Esophagus muscularis mucosa (tissue), 4 donors: ENCODE measurements at regions not wholly inside any gene's neighbourhood (a gene's known extent, or its start where the extent isn't known, plus 50 kb on each side); places are given as distances from the start of the nearest gene placed in this dataset.

Source experiments
- DNase-seq: peaks from one replicate; pipeline ENCODE4 v3.0.0-alpha.2; 2017; ENCODE audit errors: extremely low spot score
- H3K27ac ChIP-seq, 4 donors: fragments of 200-600 bp; sonication (generic); replicated peaks in 1 of 4; 1 replicate in 3 of 4; 2 replicates in 1 of 4; pipeline ENCODE4 v1.5.1; 2016 to 2019; ENCODE audit warnings: mild to moderate bottlenecking in 1 of 4
- H3K27me3 ChIP-seq, 4 donors: fragments of 200-600 bp; sonication (generic); one replicate each; pipeline versions ENCODE4 v1.5.1 to v1.6.0; 2016 to 2019
- H3K36me3 ChIP-seq, 4 donors: fragments of 200-600 bp; sonication (generic); one replicate each; pipeline ENCODE4 v1.5.1; 2016 to 2019
- H3K4me1 ChIP-seq, 4 donors: fragments of 200-600 bp; sonication (generic); one replicate each; pipeline ENCODE4 v1.5.1; 2016 to 2019
- H3K4me3 ChIP-seq, 4 donors: fragments of 200-600 bp; sonication (generic); 1 replicate in 2 of 4; 2 replicates in 2 of 4; pipeline ENCODE4 v1.5.1; 2016 to 2019; ENCODE audit warnings: mild to moderate bottlenecking in 4 of 4, moderate library complexity in 1 of 4
- H3K9me3 ChIP-seq, 4 donors: fragments of 200-600 bp; sonication (generic); 1 replicate in 3 of 4; 2 replicates in 1 of 4; pipeline ENCODE4 v1.5.1; 2016 to 2019
- CTCF ChIP-seq, 3 experiments: fragments of 200-600 bp in 2 of 3; fragments of 450-650 bp in 1 of 3; sonication (generic) in 2 of 3; IDR thresholded peaks; one replicate each; pipeline ENCODE4 v1.5.1; 2017 to 2019; ENCODE audit warnings: antibody characterized with exemption in 3 of 3, mild to moderate bottlenecking in 2 of 3, moderate library complexity in 1 of 3
- EP300 ChIP-seq: sonication (generic); formaldehyde crosslinking; IDR thresholded peaks from one replicate; pipeline ENCODE4 v1.6.1; 2017; ENCODE audit warnings: antibody characterized with exemption
- POLR2A ChIP-seq: fragments of 450-650 bp; IDR thresholded peaks from one replicate; pipeline ENCODE4 v1.6.1; 2017; ENCODE audit warnings: antibody characterized with exemption, moderate library complexity, mild to moderate bottlenecking, low read depth
- POLR2AphosphoS5 ChIP-seq, 2 donors: sonication (generic); formaldehyde crosslinking; IDR thresholded peaks; one replicate each; pipeline ENCODE4 v1.6.1; 2017; ENCODE audit warnings: antibody characterized with exemption in 2 of 2
- WGBS: methylation state at CpG from one replicate; pipeline ENCODE4 v1.1.5; 2018; 5-methylcytosine and 5-hydroxymethylcytosine counted together
- intact Hi-C: fragments of 100-400 bp; cut with DNase I; formaldehyde crosslinking; loops from one replicate; pipeline ENCODE4 v1.15.1; 2023

GRCh38 chr4:122531514-122531913, 75.0 kb upstream of the IL2 start:
- no peak overlapping the region for H3K4me3 ChIP-seq
- H3K4me1 ChIP-seq = no peaks in the 10 kb centered on the region
- intact Hi-C loops = no loop called here
- no peak for TF ChIP-seq POLR2AphosphoS5 (IDR thresholded peaks at IDR 0.05)
- TF ChIP-seq CTCF (IDR thresholded peaks at IDR 0.05) = no peak
- no peak for TF ChIP-seq POLR2A
- TF ChIP-seq EP300 = no peak
- H3K27ac ChIP-seq = no peak overlapping the region
- H3K9me3 ChIP-seq = no peaks in the 10 kb centered on the region
- 77% methylated on average over 3 of the region's 3 CpGs for WGBS
- no peaks in the 10 kb centered on the region for H3K36me3 ChIP-seq
- no peaks in the 10 kb centered on the region for H3K27me3 ChIP-seq
- no peak for DNase-seq

- no peaks in the 10 kb centered on the region for H3K4me1 ChIP-seq
- no peak for DNase-seq
- H3K27ac ChIP-seq = no peak overlapping the region
- H3K4me3 ChIP-seq = no peak overlapping the region
- no peaks in the 10 kb centered on the region for H3K27me3 ChIP-seq
- intact Hi-C loops = no loop called here
- no peaks in the 10 kb centered on the region for H3K36me3 ChIP-seq
- no peaks in the 10 kb centered on the region for H3K9me3 ChIP-seq
- 86% methylated on average over 1 of the region's 1 CpG for WGBS
- TF ChIP-seq EP300 (no peak), CTCF (IDR thresholded peaks at IDR 0.05) (no peak)
Observed at GRCh38 chr4:122531038-122531437, 74.5 kb upstream of the IL2 start.

- no peaks in the 10 kb centered on the region for H3K36me3 ChIP-seq
- no peak for TF ChIP-seq CTCF (IDR thresholded peaks at IDR 0.05)
- TF ChIP-seq POLR2A = no peak
- TF ChIP-seq POLR2AphosphoS5 (IDR thresholded peaks at IDR 0.05) = no peak
- TF ChIP-seq EP300 = no peak
- intact Hi-C loops = no loop called here
- H3K4me3 ChIP-seq = no peak overlapping the region
- DNase-seq = no peak
- H3K9me3 ChIP-seq = peaks cover 0 to 14% (median 5%) of the 10 kb centered on the region in 4 donors
- no peaks in the 10 kb centered on the region for H3K4me1 ChIP-seq
- H3K27me3 ChIP-seq = no peaks in the 10 kb centered on the region
- H3K27ac ChIP-seq = no peak overlapping the region
- 54% methylated on average over 3 of the region's 3 CpGs for WGBS
Observed at GRCh38 chr4:122528879-122529278, 72.4 kb upstream of the IL2 start.

GRCh38 chr4:122525865-122526264, 69.3 kb upstream of the IL2 start:
- 44% methylated on average over 1 of the region's 1 CpG for WGBS
- Histone ChIP-seq H3K27me3 (no peaks in the 10 kb centered on the region), H3K27ac (no peak overlapping the region), H3K9me3 (peaks cover 0 to 27% (median 12%) of the 10 kb centered on the region in 4 donors), H3K36me3 (no peaks in the 10 kb centered on the region), H3K4me3 (no peak overlapping the region), H3K4me1 (no peaks in the 10 kb centered on the region)
- TF ChIP-seq EP300 (no peak), POLR2A (no peak), POLR2AphosphoS5 (IDR thresholded peaks at IDR 0.05) (no peak), CTCF (IDR thresholded peaks at IDR 0.05) (no peak)
- intact Hi-C loops = no loop called here
- DNase-seq = no peak

- Histone ChIP-seq H3K9me3 (peaks cover 0 to 27% (median 12%) of the 10 kb centered on the region in 4 donors), H3K27ac (no peak overlapping the region), H3K4me1 (no peaks in the 10 kb centered on the region), H3K36me3 (no peaks in the 10 kb centered on the region), H3K4me3 (no peak overlapping the region), H3K27me3 (no peaks in the 10 kb centered on the region)
- no peak for DNase-seq
- intact Hi-C loops = no loop called here
- TF ChIP-seq CTCF (IDR thresholded peaks at IDR 0.05) (no peak), EP300 (no peak), POLR2AphosphoS5 (IDR thresholded peaks at IDR 0.05) (no peak), POLR2A (no peak)
Observed at GRCh38 chr4:122524176-122524575, 67.7 kb upstream of the IL2 start.
